ENCODE measurements at regions not wholly inside any gene's neighbourhood (a gene's known extent, or its start where the extent isn't known, plus 50 kb on each side); places are given as distances from the start of the nearest gene placed in this dataset.

DNA sequence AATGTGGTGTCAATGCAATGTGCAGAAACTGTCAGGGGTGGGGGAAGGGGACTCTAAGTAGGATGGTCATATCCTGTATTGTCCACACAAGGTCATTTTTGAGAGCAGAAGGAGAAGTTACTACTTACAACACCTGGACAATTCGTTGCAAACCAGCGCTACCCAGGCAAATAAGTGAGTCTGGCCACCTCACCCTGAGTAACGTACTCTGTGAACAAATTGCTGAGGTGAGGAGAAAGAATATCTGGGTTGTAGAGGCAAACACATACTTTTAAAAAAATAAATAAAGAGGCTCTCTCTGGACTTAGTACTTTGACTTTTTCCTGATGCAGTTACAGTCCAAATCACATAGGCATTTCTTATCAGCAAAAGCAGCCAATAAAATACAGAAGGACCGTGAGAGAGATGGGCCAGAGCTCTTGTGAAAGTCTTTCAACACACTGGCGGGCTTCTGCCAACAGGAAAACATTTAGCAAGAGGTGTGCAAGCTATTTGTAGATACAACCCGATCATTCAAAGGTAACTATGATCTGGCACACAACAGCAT is 268.2 kb upstream of the ID2 start:
- DNase-seq (ENCODE audit: low spot score): no peak

DNA sequence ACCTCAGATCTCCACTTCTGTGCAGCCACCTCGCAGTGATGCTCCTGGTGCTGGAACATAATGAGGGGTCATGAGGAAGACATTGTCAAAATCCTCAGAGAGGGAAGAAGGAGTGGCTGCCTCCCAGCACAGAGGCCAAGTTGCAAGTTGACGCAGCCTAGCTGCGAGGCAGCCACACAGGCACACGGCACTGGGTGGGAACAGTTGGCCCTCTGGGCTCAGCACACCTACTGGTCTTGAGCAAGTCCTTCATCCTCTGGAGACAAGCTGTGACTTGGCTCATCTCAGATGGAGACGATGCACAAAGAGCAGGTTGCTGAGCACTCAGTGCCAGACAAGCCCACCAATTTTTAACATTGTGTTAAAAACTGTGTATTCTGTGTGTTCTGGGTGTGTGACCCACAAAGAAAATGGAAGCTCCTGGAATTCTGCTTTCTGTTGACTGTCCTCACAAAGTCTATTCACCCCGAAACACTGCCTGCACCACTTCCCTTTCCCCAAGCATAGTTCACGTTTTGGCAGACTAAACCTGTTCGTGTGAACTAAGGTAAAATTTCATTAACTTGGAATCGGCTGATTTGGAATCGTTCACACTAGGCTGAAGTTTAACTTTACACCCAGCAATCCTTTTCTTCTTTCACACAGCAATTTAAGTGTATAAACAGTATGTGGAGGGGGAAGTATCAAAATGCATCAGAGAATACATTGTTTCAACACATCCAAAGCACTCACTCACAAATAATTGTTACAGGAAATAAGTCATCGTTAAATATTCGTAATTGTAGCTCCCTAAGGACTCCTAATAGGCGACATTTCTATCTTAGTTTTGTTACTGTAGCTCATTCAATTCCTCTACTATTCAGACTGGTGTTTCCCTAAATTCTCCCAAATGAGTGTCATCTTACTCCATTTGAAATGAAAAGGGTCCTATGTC is 266.6 kb upstream of the ID2 start:
- DNase-seq (ENCODE audit: low spot score): no peak

DNA sequence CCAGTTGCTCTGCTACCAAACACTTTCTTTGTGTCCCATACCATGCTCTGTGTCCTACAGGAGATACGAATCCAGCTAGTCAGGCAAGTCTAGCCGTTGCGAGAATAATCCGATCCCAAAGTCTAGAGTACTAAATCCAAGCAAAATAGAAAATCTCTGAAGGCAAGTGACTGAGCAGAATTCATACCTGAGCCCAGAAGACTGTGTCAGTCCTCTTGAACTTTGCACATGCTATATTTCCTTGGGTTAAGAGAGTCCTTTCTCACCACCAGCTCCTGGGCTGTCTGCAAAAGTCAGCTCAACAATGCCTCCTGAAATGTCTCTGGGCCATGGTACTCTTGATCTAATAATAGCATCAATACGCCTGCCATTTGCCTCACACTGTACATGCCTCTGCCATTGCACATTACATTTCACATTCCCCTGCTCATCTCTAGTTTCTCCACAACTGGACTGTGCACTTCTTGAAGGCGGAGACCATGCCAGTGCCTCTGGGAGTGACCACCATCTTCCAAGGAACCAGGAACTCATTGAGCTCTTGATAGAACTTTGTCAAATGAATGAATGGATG is 265.8 kb upstream of the ID2 start:
- DNase-seq (ENCODE audit: low spot score): no peak

DNA sequence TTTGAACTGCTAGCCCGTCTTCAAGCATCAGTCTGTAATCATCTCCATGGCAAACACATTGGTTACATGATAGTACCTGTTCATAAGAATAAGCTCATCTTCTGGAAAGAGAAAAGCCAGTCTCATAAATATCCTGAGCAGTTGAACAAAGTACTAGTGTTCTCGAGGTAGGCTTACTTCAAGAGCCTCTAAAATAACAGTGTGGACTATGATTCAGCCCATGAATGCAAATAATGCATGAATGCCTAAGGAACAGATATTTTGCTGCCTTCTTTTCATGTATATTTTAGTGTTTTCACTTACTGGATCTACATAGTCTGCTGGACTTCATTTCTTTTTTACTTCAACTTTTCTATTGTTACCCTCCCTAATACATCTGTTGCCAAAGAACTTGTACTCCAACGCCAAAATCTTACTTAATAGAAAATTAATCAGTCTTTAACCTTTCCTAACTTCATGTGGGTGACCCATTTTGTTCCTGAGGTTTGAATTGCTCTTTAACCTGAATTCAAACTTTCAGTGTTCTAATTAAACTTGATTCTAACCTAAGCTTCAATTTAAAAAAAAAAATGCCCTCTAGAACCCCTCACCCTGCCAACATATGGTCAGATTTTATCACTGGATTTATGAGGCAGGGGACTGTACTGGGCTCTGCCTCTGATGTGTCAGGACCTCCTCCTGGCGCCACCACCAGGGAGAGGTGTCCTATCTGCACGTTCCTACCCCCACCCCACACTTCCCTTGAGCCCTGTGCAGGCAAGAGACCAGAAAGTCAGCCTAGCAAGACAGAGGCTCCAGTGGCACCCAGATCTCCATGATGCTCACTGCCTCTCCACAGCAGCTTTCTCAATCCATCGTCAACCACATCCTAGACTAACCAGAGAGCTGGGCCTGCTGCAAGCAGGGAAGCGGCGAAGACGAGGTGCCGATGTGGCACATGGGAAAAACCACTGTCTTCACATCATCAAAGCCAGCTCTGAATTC is 264.7 kb upstream of the ID2 start:
- DNase-seq (ENCODE audit: low spot score): peak; percentile 14

DNA sequence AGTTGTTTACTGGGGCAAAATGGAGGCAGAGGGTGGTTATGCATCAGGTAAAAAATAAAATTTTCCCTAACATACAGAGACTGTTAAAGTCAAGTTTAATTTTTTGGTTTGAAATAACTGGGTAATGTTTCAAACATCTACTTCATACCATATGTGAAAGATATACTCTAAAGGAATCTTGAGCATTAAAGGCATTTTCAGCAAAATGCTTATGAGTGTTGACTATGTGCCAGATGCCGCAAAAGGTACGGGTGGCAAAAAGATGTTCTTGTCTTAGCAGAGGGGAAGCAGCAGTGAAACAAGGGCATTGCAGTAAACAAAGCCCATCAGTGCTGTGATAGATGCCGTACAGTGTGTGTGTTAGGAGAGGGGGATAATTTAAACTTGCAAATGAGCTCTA is 263.1 kb upstream of the ID2 start:
- DNase-seq (ENCODE audit: low spot score): no peak

DNA sequence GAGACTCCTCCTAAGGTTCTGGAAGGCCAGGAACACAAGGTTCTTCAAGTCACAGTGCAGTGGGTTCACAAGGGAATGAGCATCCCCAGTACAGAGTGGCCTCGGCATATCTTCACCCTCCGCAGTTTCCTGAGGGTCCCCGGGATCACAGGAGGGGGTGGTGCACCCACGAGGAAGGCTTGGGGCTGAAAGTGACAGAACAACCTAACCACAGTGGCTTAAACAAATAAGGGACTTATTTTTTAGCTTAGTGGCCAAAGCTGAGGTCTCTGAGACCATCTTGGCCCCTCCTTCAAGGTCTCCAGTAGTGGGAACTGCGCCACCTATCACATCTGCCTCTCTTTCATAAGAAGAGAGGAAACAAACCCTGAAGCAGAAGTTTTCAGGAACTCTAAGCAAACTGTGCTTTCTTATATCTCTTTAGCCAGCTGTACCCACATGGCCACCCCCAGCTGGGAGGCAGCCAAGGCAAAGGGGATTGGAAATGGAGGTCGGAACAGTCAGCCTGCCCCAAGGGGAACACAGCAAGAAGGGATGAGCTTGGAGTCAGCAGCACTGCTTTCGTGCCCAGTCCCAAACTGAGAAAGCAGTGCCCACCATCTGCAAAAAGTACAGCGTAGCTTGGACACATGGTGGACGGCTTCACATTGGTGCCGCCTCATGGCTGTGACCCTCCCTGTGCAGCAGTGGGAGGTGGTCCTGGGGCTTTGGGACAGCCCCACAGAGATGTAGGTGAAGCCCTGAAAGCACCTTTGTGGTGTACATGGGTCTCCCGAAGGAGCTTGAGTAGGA is 260.0 kb upstream of the ID2 start:
- DNase-seq (ENCODE audit: low spot score): no peak

DNA sequence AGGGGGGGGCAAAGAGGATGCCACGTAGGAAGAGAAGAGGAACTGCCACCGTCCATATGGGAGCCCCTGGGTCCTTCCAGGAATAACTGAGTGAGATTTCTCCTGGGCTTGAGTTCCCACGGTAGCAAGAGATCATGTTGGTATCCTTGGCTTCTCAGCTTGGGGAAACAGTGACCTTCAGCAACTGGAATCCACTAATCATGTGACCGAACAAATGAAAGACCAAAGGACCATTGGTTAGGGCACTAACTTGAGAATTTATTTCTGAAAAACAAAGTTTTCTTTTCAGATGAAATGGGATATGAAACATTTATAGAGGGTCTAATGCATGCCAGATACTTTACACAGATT is 259.4 kb upstream of the ID2 start:
- no peak for DNase-seq (ENCODE audit: low spot score)

DNA sequence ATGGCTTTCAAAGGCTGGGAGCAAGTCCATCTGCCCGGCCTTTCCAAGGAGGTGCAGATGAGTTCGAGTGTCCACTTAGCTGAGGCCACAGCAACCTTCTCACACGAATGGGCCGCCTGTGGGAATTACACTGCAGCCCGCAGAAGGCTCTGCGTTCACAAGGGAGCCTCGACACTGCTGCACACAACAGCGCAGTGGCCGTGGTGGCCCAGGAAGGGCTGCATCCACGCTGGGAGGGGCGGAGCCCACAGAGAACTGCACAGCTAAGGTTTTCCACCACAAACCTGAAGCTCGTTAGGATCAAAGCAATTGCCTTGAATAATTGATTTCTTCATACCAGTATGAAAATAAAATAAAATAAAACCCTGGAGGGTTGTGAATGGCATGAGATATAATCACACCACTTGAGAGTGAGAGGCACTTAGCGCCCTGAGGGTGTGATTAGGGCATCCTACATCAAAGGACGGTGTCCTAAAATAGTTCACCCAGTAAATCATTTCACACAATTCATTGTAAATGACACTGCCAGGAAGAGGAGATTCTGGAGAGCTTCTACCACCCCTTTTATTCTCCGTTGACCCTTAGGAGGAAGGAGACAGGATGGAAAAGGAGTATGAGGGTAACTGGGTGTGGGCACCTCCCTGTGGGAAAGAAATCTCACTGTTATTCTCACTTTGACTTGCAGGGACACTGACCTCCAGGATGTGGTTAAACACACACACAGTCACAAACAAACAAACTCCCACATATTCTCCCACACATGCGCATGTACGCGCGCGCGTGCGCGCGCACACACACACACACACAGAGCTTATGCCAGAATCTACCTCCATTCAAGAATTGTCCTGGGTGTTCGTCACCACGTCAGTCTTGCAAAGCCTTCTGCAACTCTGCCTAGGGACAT is 256.6 kb upstream of the ID2 start:
- no peak for DNase-seq (ENCODE audit: low spot score)

DNA sequence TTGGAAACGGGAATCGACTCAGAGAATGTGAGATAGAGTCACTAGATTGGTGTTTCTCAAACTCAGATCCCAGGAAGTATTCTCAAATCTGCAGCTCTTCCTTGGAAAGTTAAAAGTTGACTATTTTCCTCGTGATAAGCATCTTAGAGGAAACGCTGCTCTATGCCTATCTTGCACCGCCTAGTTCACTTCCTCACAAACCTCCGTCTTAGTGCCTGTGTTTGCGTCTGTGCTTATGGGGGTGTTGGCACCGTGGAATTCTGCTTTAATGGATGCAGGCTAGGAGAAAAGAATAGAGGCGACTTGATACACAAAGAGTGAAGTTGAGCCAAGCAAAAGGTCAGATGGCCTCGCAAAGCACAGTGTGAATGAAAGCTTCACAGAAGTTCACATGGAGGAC is 255.3 kb upstream of the ID2 start:
- no peak for DNase-seq (ENCODE audit: low spot score)

DNA sequence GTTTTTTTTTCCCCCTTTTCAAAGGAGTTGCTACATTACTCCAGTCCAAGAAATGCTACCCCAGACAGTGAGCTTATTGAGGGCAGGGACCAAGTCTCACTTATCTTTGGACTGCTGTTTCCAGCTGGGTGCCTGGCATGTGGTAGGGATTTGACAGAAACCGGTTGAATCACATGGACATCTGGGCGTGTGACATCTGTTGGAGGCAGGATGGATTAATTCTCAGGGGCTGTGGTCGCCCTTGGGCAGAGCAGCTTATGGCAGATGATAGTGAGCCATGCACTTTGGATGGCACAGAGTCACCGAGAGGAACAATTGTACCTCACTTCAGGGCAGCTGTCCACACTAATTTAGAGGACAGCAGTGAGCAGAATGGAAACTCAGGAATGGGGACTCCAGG is 254.6 kb upstream of the ID2 start:
- DNase-seq (ENCODE audit: low spot score): no peak

DNA sequence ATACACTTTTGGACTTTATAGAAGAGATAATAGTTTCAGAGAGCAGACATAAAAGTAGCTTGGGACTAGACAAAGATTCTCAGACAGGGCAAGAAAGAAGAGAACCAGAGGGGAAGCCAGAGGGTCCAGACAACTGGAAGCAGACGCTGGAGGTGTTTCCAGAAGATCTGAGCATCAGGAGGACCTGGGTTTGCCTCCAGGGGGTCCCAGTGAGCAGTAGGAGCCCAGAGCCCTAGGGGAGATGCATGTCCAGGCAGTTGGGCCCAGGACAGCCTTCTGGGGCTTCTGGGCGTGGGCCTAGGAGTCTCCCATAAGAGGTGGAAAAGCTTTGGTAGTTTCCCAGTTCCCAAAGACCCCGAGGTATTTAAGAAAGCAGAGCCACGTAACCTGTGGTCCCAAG is 251.2 kb upstream of the ID2 start:
- no peak for DNase-seq (ENCODE audit: low spot score)

DNA sequence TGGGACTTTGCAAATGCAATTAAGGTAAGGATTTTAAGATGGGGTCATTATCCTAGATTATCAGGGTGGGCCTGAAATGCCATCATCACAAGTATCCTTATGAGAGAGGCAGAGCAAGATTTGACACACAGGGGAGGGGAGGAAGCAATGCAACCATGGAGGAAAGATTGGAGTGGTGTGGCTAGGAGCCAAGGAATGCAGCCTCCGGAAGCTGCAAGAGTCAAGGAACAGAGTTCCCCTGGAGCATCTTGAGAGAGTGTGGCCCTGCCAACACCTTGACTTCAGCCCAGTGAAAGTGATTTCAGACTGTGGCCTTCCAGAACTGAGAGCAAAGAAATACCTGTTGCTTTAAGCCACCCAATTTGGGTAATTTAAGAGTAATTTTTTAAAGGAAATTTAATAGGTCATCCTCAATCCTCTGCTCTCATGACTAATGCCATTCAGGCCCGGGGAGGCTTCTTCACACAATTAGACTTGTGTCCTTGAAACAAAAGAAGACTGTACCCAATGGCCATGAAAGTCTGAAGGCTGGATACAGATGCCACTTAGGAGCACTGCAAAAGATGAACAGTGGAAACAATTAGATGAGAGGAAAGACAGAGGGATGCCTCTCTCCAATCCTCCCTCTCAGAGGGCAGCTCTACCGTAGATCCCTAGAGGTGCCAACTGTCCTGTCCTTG is 250.3 kb upstream of the ID2 start:
- DNase-seq (ENCODE audit: low spot score): no peak

DNA sequence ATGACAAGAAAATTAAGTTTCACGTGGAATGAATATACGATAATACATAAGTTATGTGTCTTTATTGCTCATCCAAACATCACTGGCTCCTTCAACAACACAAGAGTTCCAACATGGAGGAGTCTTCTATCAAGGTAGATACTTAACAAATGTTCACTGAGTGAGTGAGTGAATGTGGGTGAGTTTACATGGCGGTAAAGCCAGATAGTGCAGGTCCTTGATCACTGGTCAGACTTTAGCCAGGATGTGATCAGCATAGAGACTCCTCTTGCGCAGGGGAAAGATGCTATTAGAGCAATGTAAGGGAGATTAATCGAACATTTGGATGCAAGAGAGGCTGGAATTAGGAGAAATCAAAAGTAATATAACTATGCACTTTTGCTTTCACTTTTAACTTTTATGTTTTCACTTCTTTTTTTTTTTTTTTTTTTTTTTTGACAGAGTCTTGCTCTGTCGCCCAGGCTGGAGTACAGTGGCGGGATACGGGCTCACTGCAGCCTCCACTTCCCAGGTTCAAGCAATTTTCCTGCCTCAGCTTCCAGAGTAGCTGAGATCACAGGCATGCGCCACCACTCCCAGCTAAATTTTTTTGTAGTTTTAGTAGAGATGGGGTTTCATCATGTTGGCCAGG is 249.0 kb upstream of the ID2 start:
- no peak for DNase-seq (ENCODE audit: low spot score)

DNA sequence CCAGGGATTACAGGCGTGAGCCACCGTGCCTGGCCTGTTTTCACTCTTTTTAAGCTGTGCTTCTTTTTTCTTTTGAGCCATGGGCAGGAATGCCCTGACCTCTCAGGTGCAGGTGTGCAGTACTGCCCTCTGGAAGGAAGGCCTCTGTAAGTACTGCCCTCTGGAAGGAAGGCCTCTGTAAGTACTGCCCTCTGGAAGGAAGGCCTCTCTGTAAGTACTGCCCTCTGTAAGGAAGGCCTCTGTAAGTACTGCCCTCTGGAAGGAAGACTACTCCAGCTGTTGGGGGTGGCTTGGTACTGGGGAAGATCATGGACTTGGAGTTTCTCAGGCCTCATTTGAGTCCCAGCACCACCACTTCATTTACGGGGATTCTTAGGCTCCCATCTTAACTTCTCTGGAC is 248.5 kb upstream of the ID2 start:
- DNase-seq (ENCODE audit: low spot score): no peak

DNA sequence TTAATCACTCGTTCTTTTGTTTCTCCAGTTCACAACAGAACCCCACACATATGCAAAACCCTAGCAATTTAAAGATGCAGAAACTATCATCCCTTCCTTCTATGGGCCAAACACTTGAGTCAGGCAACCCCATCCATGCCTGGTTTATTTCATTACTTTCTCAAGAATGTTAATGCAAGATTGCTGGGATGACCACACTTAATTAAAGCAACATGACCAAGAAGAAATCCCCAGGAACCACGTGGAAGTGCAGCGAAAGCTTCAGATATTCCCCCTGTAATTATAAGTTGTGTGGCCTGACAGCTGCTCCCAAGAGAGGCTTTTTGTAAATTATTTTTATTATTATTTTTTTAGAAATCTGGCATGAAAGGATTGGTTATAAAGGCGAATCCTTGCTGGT is 246.2 kb upstream of the ID2 start:
- peak; percentile 27 for DNase-seq (ENCODE audit: low spot score)

DNA sequence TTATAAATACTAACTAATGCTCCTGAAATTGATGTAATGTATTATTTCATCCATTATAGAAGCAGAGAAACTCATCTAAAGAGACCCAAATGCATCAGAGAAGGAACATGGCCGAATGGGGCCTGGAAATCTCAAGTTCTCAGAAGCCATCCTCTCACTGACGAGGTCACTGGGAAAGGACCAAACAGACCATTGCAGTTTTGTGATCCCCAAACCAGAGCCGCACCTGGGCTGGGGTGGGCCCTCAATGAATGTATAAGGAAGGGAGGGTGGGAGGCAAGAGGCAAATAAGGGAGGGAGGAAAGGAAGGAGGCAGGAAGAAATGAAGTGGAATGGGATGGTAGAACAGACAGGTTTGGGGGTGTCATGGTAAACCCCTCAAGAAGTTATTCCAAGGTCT is 245.3 kb upstream of the ID2 start:
- DNase-seq (ENCODE audit: low spot score): no peak

DNA sequence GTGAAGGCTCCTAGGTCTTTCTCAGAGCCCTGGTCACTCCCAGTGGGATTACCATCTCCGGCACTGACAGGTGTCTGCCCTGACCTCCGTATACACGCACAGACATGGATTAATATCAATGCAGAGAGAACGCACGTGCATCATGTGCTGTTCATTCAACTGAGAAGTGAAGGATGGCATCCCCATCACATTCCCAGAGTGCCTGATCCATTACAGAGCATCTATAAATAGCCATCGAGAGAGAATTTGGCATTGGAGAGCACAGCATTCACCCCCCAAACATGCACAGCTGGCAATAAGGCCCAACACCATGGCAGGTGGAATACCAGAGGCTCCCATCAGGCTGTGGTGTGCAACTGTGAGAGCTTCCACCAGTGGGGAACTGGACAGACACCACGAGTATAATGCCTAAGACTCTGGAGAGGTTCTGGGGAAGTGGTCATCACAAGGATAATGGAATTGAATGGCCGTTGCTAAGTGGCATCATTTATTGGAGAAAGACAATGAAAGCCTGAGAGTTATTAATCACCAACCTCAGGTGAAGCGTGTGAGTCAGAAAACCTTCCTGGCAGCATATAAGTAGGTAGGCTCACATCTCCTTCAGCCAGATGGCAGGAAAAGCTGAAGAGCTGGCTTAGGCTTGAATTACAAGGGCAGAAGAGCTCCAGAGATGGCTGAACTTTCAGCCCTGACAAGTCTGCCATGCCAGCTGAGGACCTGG is 244.5 kb upstream of the ID2 start:
- DNase-seq (ENCODE audit: low spot score): no peak

DNA sequence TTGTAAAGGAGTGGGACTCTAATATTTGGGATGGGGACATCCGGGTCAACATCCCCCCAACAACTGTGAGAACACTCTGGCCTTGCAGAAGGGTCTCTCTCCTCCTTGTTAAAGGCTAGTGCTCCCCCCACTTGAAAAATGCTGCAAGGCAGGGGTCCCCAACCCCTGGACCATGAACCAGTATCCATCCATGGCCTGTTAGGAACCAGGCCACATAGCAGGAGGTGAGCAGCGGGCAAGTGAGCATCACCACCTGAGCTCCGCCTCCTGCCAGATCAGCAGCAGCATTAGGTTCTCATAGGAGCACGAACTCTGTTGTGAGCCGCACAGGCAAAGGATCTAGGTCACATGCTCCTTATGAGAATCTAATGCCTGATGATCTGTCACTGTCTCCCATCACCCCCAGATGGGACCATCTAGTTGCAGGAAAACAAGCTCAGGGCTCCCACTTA is 243.9 kb upstream of the ID2 start:
- DNase-seq (ENCODE audit: low spot score): no peak

Data from SK-N-DZ (cell line).